HL-60 (cell line): ENCODE measurements at regions not wholly inside any gene's neighbourhood (a gene's known extent, or its start where the extent isn't known, plus 50 kb on each side); places are given as distances from the start of the nearest gene placed in this dataset.

Source experiments
- DNase-seq, 2 experiments: peaks; one replicate each; pipeline ENCODE4 v3.0.0-alpha.2; 2010 to 2020; ENCODE audit warnings: low read depth in 1 of 2, low spot score in 1 of 2
- H3K27ac ChIP-seq: fragments of 250-450 bp; sonication (Bioruptor Pico); replicated peaks from 2 replicates; pipeline ENCODE4 v1.5.1; 2020; ENCODE audit warnings: mild to moderate bottlenecking, moderate library complexity
- H3K27me3 ChIP-seq: fragments of 250-450 bp; sonication (Bioruptor Pico); 2 replicates; pipeline ENCODE4 v1.5.1; 2021; ENCODE audit warnings: mild to moderate bottlenecking, moderate library complexity; ENCODE audit not compliant: insufficient read depth, poor library complexity, severe bottlenecking
- H3K4me3 ChIP-seq: replicated peaks from 2 replicates; pipeline ENCODE4 v1.5.1; 2011; ENCODE audit warnings: mild to moderate bottlenecking, control low read depth, low read length; ENCODE audit not compliant: insufficient read depth
- CTCF ChIP-seq: IDR thresholded peaks from one replicate; pipeline ENCODE4 v1.5.1; 2011; ENCODE audit warnings: low read length, control low read depth, inconsistent platforms; ENCODE audit not compliant: insufficient read depth
- GABPA ChIP-seq: IDR thresholded peaks from 2 replicates; pipeline ENCODE4 v1.6.1; 2012; ENCODE audit warnings: low read depth
- POLR2AphosphoS5 ChIP-seq: IDR thresholded peaks from 2 replicates; pipeline ENCODE4 v1.6.1; 2012; ENCODE audit warnings: low read depth
- REST ChIP-seq: IDR thresholded peaks from 2 replicates; pipeline ENCODE4 v1.6.1; 2012; ENCODE audit warnings: low read depth; ENCODE audit not compliant: insufficient replicate concordance
- SPI1 ChIP-seq: IDR thresholded peaks from 2 replicates; pipeline ENCODE4 v1.6.1; 2012; ENCODE audit warnings: low read depth, mild to moderate bottlenecking, borderline replicate concordance

GRCh38 chr17:33870936-33871335 lies 384.1 kb upstream of the CCL2 start:
- DNase-seq, result no peak
- TF ChIP-seq SPI1 (no peak), REST (no peak), POLR2AphosphoS5 (no peak), CTCF (no peak), GABPA (no peak)

GRCh38 chr17:33871720-33872540 lies 383.2 kb upstream of the CCL2 start:
- Histone ChIP-seq H3K27me3 (no peaks in the 10 kb centered on the region), H3K4me3 (no peak overlapping the region), H3K27ac (no peak overlapping the region)
- DNase-seq, result no peak
- TF ChIP-seq SPI1 (no peak), GABPA (no peak), REST (no peak), POLR2AphosphoS5 (no peak)

More at GRCh38 chr17:33870936-33871335, 384.1 kb upstream of the CCL2 start:
- H3K27ac ChIP-seq, result no peak overlapping the region
- H3K4me3 ChIP-seq, result no peak overlapping the region
- H3K27me3 ChIP-seq, result no peaks in the 10 kb centered on the region

GRCh38 chr17:33873201-33873617 lies 381.9 kb upstream of the CCL2 start:
- no peak overlapping the region for H3K4me3 ChIP-seq
- no peak overlapping the region for H3K27ac ChIP-seq
- TF ChIP-seq POLR2AphosphoS5 (no peak), GABPA (no peak), SPI1 (no peak), CTCF (no peak), REST (no peak)
- H3K27me3 ChIP-seq, result no peaks in the 10 kb centered on the region
- no peak for DNase-seq
